ENCODE measurements at regions not wholly inside any gene's neighbourhood (a gene's known extent, or its start where the extent isn't known, plus 50 kb on each side); places are given as distances from the start of the nearest gene placed in this dataset.
"Not testable (repeated sequence)": the region's sequence is repeated elsewhere in the genome, so short reads cannot be mapped to it uniquely, and the experiment has no call there.

DNA sequence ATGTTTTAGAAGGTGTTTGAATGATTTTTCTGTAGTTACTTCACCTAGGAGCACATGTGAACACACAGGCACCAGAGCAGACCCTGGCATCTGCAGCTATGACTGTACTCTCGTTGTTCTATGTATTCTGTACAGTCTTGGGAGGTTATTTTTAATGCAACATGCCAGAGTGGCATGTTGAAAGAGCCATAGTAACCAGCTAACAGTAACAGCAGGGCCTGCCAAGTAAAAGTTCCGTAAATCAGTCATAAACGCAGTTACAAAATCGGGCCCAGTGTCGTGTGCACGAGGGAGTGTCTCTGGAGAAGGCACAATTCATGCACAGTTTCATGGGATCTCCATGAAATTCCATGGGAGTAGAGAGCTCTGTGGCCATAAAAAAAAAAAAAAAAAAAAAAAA, 108.3 kb upstream of the CDK6 start:
- Mint-ChIP-seq H3K27ac (no peak overlapping the region), H3K4me1 (no peaks in the 10 kb centered on the region), H3K9me3 (peaks cover 2 to 23% (median 8%) of the 10 kb centered on the region in 6 donors), H3K36me3 (peaks cover 0 to 4% (median 0%) of the 10 kb centered on the region in 3 donors), H3K4me3 (no peak overlapping the region), H3K27me3 (ENCODE audit: low read depth in 3 of 3) (peaks cover 0 to 4% (median 1%) of the 10 kb centered on the region in 3 donors)
- DNase-seq, result no peak

DNA sequence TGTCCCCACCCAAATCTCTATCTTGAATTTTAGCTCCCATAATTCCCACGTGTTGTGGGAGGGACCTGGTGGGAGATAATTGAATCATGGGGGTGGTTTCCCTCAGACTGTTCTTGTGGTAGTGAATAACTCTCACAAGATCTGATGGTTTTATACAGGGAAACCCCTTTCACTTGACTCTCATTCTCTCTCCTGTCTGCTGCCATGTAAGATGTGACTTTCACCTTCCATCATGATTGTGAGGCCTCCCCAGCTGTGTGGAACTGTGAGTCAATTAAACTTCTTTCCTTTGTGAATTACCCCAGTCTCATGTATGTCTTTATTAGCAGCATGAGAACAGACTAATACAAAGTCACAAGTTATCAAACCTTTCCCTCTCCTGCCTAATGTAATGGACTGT, 106.3 kb upstream of the CDK6 start:
- H3K27ac Mint-ChIP-seq; H3K27me3 Mint-ChIP-seq (ENCODE audit: low read depth in 3 of 3): not testable (repeated sequence)

DNA sequence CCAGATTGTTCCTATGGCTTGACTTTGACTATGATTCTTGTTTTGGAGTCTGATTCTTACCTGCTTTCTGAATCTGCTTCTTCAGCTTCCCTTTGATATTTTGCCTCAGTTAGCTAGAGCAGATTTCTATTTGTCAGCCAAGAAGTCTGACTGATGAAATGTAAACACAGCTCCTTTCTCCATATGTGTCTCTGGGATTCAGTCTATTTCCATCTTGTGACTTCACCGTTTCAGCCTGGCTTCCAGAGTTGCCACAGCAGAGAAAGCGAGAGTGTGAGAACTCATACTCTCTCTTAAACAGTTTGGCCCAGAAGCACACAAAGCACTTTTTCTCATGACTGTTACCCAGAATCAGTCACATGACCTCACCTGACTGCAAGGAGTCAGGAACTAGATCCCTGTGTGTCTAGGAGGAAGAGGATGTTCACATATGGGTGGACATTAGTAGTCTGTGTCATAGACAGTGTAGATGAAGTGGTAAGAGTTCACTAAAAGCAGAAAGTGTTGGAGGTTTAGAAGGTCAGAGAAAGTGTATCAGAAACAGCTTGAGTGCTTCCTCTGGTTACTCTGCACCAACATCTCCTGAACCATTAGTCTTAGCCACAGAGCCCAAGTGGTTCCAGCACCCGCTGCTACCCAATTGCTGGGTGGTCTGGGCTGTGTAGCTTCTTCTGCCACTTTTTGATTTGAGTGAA, 103.4 kb upstream of the CDK6 start:
- no peaks in the 10 kb centered on the region for H3K4me1 Mint-ChIP-seq
- peaks cover 1 to 4% (median 3%) of the 10 kb centered on the region in 3 donors for H3K27me3 Mint-ChIP-seq (ENCODE audit: low read depth in 3 of 3)
- peaks cover 0 to 4% (median 0%) of the 10 kb centered on the region in 3 donors for H3K36me3 Mint-ChIP-seq
- H3K27ac Mint-ChIP-seq, result no peak overlapping the region
- no peak overlapping the region for H3K4me3 Mint-ChIP-seq
- DNase-seq, result no peak
- peaks cover 2 to 33% (median 16%) of the 10 kb centered on the region in 6 donors for H3K9me3 Mint-ChIP-seq

More for the DNA sequence above, 106.3 kb upstream of the CDK6 start:
- peaks cover 2 to 33% (median 16%) of the 10 kb centered on the region in 6 donors for H3K9me3 Mint-ChIP-seq
- not testable (repeated sequence) for H3K36me3 Mint-ChIP-seq, H3K4me1 Mint-ChIP-seq, H3K4me3 Mint-ChIP-seq, DNase-seq

DNA sequence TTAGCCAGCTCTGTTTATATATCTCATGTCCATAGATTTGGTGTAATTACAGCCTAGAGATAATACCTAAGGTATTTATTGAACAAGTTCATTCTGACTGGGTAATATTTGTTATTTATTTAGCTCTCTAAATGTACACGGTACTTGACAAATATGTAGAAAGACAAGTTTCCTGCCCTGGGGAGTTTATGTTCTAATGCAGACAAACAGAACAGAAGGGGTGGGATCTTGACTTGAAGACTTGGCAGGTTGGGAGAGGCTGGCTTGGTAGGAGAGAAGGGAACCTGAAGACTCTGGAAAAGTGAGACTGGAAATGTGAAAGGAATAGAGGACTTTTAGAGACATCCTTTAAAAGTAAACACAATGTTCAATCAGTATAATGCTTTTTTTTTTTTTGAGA, 97.7 kb upstream of the CDK6 start:
- Mint-ChIP-seq H3K4me1 (no peaks in the 10 kb centered on the region), H3K27me3 (ENCODE audit: low read depth in 3 of 3) (peaks cover 0 to 8% (median 6%) of the 10 kb centered on the region in 3 donors), H3K27ac (no peak overlapping the region), H3K9me3 (peaks cover 1 to 20% (median 14%) of the 10 kb centered on the region in 6 donors), H3K4me3 (no peak overlapping the region), H3K36me3 (peaks cover 0 to 3% (median 0%) of the 10 kb centered on the region in 3 donors)
- no peak for DNase-seq

DNA sequence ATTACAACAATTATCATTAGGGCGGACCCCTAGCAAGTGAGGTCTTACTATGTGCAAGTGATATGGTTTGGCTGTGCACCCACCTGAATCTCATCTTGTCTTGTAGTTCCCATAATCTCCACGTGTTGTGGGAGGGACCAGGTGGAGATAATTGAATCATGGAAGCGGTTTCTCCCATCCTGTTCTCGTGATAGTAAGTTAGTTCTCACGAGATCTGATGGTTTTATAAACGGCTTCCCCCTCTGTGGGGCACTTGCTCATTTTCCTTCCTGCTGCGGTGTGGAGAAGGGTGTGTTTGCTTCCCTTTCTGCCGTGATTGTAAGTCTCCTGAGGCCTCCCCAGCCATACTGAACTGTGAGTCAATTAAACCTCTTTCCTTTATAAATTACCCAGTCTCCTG, 96.1 kb upstream of the CDK6 start:
- H3K36me3 Mint-ChIP-seq, result peaks cover 0 to 3% (median 0%) of the 10 kb centered on the region in 3 donors
- H3K9me3 Mint-ChIP-seq, result peaks cover 3 to 15% (median 11%) of the 10 kb centered on the region in 6 donors
- no peaks in the 10 kb centered on the region for H3K4me1 Mint-ChIP-seq
- DNase-seq, result no peak
- peaks cover 0 to 8% (median 4%) of the 10 kb centered on the region in 3 donors for H3K27me3 Mint-ChIP-seq (ENCODE audit: low read depth in 3 of 3)
- H3K27ac Mint-ChIP-seq, result no peak overlapping the region
- H3K4me3 Mint-ChIP-seq, result no peak overlapping the region

DNA sequence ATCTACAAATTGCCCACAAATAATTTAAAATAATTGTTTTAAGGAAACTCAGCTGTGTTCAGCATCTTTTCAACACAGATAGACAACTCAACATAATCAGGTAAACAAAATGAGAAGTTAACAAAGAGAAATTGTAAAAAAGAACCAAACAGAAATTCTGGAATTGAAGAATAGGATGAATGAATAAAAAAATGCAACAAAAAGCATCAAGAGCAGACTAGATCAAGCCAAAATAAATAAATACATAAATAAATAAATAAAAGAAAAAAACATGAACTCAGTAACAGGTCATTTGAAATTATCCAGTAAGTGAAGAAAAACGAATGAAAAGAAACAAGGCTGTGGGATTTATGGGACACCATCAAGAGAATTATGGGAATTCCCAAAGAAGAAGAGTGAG, 94.0 kb upstream of the CDK6 start:
- no peak overlapping the region for H3K27ac Mint-ChIP-seq
- H3K36me3 Mint-ChIP-seq, result peaks cover 0 to 3% (median 0%) of the 10 kb centered on the region in 3 donors
- no peak for DNase-seq
- H3K27me3 Mint-ChIP-seq (ENCODE audit: low read depth in 3 of 3), result peaks cover 0 to 8% (median 7%) of the 10 kb centered on the region in 3 donors
- no peak overlapping the region for H3K4me3 Mint-ChIP-seq
- H3K4me1 Mint-ChIP-seq, result no peaks in the 10 kb centered on the region
- peaks cover 3 to 15% (median 11%) of the 10 kb centered on the region in 6 donors for H3K9me3 Mint-ChIP-seq

DNA sequence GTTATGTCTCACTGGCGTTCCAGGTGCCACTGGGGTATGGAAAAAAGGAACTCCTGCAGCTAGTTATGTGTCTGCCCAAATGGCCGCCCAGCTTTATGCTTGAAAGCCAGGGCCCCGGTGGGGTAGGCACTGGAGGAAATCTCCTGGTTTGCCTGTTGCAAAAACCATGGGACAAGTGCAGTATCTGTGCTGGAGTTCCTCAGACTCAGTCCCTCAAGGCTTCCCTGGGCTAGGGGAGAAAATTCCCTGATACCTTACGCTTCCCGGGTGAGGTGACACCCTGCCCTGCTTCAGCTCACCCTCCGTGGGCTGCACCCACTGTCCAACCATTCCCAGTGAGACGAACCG, 90.3 kb upstream of the CDK6 start:
- Mint-ChIP-seq H3K36me3 (peaks cover 0 to 3% (median 0%) of the 10 kb centered on the region in 3 donors), H3K4me3 (no peak overlapping the region), H3K27me3 (ENCODE audit: low read depth in 3 of 3) (peaks cover 0 to 9% (median 6%) of the 10 kb centered on the region in 3 donors), H3K9me3 (peaks cover 3 to 13% (median 10%) of the 10 kb centered on the region in 6 donors), H3K27ac (no peak overlapping the region), H3K4me1 (no peaks in the 10 kb centered on the region)
- DNase-seq, result no peak

DNA sequence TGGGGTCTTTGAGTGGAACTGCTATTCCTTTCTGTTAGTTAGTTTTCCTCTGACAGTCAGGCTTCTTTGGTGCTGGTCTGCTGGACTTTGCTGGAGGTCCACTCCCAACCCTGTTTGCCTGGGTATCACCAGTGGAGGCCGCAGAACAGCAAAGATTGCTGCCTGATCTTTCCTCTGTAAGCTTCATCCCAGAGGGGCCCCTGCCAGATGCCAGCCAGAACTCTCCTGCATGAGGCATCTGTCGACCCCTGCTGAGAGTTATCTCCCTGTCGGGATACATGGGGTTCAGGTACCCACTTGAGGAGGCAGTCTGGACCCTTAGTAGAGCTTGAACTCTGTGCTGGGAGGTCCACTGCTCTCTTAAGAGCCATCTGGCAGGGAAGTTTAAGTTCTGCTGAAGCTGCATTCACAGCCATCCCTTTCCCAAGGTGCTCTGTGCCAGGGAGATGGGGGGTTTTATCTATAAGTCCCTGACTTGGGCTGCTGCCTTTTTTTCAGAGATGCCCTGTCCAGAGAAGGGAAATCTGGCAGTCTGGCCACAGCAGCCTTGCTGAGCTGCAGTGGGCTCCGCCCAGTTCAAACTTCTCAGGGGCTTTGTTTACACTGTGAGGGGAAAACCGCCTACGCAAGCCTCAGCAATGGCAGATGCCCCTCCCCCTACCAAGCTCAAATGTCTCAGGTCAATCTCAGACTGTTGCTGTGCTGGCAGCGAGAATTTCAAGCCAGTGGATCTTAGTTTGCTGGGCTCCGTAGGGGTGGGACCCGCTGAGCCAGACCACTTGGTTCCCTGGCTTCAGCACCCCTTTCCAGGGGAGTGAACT, 89.7 kb upstream of the CDK6 start:
- DNase-seq, result no peak
- Mint-ChIP-seq H3K9me3 (peaks cover 3 to 13% (median 10%) of the 10 kb centered on the region in 6 donors), H3K27me3 (ENCODE audit: low read depth in 3 of 3) (peaks cover 0 to 9% (median 6%) of the 10 kb centered on the region in 3 donors), H3K4me1 (no peaks in the 10 kb centered on the region), H3K4me3 (no peak overlapping the region), H3K36me3 (peaks cover 0 to 3% (median 0%) of the 10 kb centered on the region in 3 donors), H3K27ac (no peak overlapping the region)

DNA sequence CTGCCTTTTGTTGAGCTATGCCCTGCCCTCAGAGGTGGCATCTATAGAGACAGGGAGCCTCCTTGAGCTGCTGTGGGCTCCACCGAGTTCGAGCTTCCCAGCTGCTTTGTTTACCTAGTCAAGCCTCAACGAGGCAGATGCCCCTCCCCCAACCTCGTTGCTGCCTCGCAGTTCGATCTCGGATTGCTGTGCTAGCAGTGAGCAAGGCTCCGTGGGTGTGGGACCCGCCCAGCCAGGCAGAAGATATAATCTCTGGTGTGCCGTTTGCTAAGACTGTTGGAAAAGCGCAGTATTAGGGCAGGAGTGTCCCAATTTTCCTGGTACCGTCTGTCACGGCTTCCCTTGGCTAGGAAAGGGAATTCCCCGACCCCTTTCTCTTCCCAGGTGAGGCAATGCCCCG, 88.4 kb upstream of the CDK6 start:
- no peaks in the 10 kb centered on the region for H3K4me1 Mint-ChIP-seq
- DNase-seq, result no peak
- no peak overlapping the region for H3K27ac Mint-ChIP-seq
- peaks cover 2 to 12% (median 7%) of the 10 kb centered on the region in 3 donors for H3K27me3 Mint-ChIP-seq (ENCODE audit: low read depth in 3 of 3)
- H3K9me3 Mint-ChIP-seq, result peaks cover 0 to 6% (median 2%) of the 10 kb centered on the region in 6 donors
- H3K4me3 Mint-ChIP-seq, result no peak overlapping the region
- no peaks in the 10 kb centered on the region for H3K36me3 Mint-ChIP-seq

DNA sequence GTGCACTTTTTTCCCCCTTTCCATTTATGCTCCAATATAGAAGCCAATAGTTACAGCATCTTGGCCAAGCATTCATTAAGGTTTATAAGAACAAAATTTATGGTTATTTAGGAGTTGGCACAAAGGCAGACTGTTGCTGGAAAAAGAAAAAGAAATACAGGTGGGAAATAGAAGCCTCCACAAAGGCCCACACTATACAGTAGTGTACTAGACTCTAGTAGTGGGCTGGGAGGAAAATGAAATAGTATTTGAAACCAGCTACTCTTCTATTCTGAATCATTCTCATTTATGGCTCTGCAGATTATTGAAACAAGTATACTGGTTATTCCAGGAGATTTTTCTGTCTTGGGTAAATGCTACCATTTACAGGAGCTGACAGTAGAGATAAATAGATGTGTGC, 80.9 kb upstream of the CDK6 start:
- H3K4me3 Mint-ChIP-seq, result no peak overlapping the region
- no peak for DNase-seq
- H3K27me3 Mint-ChIP-seq (ENCODE audit: low read depth in 3 of 3), result peaks cover 2 to 13% (median 2%) of the 10 kb centered on the region in 3 donors
- H3K4me1 Mint-ChIP-seq, result no peaks in the 10 kb centered on the region
- no peak overlapping the region for H3K27ac Mint-ChIP-seq
- no peaks in the 10 kb centered on the region for H3K36me3 Mint-ChIP-seq
- no peaks in the 10 kb centered on the region for H3K9me3 Mint-ChIP-seq

DNA sequence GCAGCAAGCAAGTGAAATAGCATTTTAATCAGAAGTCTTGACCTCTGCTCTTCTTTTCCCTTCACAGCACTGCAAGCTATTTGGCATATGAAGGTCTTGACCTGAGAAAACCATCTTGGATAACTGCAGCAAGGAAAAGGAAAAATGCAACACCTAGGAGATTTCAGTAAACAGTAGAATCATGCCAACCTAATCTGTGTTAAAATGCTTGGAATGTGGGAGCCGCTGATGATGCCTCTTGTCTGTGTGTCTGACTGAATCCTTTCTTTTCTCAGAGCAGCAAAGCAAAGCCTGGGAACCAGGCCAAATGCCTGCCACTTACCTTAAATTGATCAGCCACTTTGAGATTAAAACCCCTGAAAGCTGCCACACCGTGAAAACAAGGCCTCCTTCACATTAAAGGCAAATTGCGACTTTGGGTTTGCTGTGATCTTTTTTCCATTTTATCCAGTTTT, 80.4 kb upstream of the CDK6 start:
- no peaks in the 10 kb centered on the region for H3K9me3 Mint-ChIP-seq
- no peaks in the 10 kb centered on the region for H3K4me1 Mint-ChIP-seq
- H3K4me3 Mint-ChIP-seq, result no peak overlapping the region
- DNase-seq, result no peak
- peaks cover 2 to 13% (median 2%) of the 10 kb centered on the region in 3 donors for H3K27me3 Mint-ChIP-seq (ENCODE audit: low read depth in 3 of 3)
- no peak overlapping the region for H3K27ac Mint-ChIP-seq
- H3K36me3 Mint-ChIP-seq, result no peaks in the 10 kb centered on the region

DNA sequence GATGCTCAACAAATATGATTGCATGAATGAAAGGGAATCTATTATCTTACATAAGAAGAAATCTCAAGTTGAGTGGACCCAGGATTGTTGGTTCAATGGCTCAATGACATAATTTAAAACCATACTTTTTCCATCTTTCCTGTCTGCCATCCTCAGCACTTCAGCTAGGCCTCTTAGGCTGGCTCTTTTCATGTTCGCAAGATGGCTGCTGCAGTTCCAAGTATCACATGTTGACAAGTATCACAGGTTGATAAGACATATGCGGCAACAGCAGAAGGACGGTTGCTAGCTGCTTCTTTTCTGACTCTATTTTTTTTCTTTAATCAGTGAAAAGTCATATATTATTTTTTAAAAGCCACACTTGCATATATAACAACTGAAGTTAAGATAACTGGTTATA, 79.0 kb upstream of the CDK6 start:
- Mint-ChIP-seq H3K9me3 (no peaks in the 10 kb centered on the region), H3K4me1 (no peaks in the 10 kb centered on the region), H3K27me3 (ENCODE audit: low read depth in 3 of 3) (peaks cover 0 to 8% (median 2%) of the 10 kb centered on the region in 3 donors), H3K36me3 (no peaks in the 10 kb centered on the region), H3K4me3 (no peak overlapping the region), H3K27ac (no peak overlapping the region)
- DNase-seq, result no peak

DNA sequence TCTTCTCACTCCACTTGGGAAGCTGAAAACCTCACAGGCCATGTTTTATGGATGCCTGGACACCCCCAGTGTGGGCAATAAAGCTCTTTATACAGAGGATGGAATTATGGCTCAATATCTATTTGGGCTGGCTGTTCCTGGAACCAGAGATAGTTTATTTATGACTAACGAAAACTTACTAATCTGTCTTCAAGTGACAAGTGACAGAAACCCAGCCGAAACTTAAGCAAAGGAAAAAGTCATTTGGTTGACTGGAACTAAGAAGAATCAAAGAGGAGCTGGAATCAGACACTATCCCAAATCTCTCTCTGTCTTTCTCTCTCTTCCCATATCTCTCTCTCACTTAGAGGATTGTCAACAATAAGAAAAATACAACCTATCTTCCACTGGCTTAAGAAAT, 78.3 kb upstream of the CDK6 start:
- DNase-seq, result no peak
- Mint-ChIP-seq H3K9me3 (no peaks in the 10 kb centered on the region), H3K4me3 (no peak overlapping the region), H3K27me3 (ENCODE audit: low read depth in 3 of 3) (peaks cover 0 to 6% (median 0%) of the 10 kb centered on the region in 3 donors), H3K27ac (no peak overlapping the region), H3K36me3 (no peaks in the 10 kb centered on the region), H3K4me1 (no peaks in the 10 kb centered on the region)

DNA sequence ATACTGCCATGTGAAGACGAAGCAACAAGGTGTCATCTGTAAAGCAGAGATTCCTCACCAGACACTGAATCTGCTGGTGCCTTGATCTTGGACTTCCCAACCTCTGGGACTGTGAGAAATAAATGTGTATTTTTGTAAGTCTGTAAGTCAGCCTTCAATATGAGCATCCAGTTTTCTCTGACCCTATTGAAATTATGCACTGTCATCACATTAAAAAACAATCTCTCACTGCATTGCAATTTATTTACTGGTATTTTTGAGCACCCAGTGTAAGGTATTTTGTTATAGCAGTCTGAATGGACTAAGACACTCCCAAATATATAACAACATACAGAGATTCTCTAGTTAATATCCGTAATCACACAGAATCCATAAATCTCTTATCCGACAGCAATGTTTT, 77.5 kb upstream of the CDK6 start:
- Mint-ChIP-seq H3K4me3 (no peak overlapping the region), H3K27ac (no peak overlapping the region), H3K27me3 (ENCODE audit: low read depth in 3 of 3) (peaks cover 0 to 4% (median 0%) of the 10 kb centered on the region in 3 donors), H3K4me1 (no peaks in the 10 kb centered on the region), H3K9me3 (no peaks in the 10 kb centered on the region), H3K36me3 (no peaks in the 10 kb centered on the region)
- DNase-seq, result no peak
